ENCODE measurements at regions not wholly inside any gene's neighbourhood (a gene's known extent, or its start where the extent isn't known, plus 50 kb on each side); places are given as distances from the start of the nearest gene placed in this dataset.

DNA sequence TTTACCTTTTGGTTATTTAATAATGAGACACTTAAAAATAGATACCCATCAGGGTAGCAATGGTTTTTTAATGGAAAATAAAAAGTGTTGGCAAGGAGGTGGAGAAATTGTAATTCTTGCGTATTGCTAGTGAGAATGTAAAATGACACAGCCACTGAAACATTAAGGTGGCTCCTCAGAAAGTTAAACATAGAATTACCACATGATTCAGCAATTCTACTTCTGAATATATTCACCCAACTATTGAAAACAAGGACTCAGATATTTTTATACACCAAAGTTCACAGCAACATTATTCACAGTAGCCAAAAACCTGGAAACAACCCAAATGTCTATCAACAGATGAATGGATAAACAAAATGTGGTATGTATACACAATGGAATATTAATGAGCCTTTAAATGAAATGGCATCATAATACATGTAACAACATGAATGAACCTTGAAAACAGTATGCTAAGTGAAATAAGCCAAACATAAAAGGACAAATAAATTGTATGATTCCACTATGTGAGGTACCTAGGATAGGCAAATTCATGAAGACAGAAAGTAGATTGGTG lies 163.5 kb downstream of the IMPG2 start:
- in situ Hi-C loops (cut with MboI) (no loop called here), intact Hi-C loops (cut with micrococcal nuclease; ENCODE audit: unreplicated experiment) (no loop called here)
- H3K4me1 ChIP-seq (ENCODE audit: control insufficient read depth, insufficient read depth, low read length) = no peaks in the 10 kb centered on the region
- no peaks in the 10 kb centered on the region for H3K36me3 ChIP-seq (ENCODE audit: control insufficient read depth in 2 of 2, insufficient read depth in 2 of 2, low read length in 1 of 2)
- FAIRE-seq (peak; percentile 44), ATAC-seq (no peak), DNase-seq (ENCODE audit: low read depth, low spot score) (no peak)
- ChIA-PET CTCF (no interaction called here), SMC1A (ENCODE audit: uncharacterized antibody, unreplicated experiment) (no interaction called here), RAD21 (ENCODE audit: unreplicated experiment) (no interaction called here), POLR2A (no interaction called here)
- H4K20me1 ChIP-seq (ENCODE audit: control insufficient read depth, insufficient read depth) = no peaks in the 10 kb centered on the region
- no peak overlapping the region for H3K9ac ChIP-seq (ENCODE audit: control insufficient read depth, insufficient read depth, low read length)
- no peak overlapping the region for H3K4me2 ChIP-seq (ENCODE audit: control insufficient read depth, insufficient read depth)
- H3K27ac ChIP-seq (ENCODE audit: control insufficient read depth, insufficient read depth) = no peak overlapping the region
- BruUV-seq (replicated peaks) = no TSS peak
- no peaks in the 10 kb centered on the region for H3K79me2 ChIP-seq (ENCODE audit: control insufficient read depth, insufficient read depth, low read length)
- TF ChIP-seq NFIC (IDR thresholded peaks at IDR 0.05; ENCODE audit: low read depth, low read length) = no peak
- no peak for TF ChIP-seq ETV6 (conservative IDR thresholded peaks at IDR 0.05 in 1 of 2, IDR thresholded peaks at IDR 0.05 in 1 of 2; ENCODE audit: borderline replicate concordance in 1 of 2, low read depth in 1 of 2)
- no peak for TF ChIP-seq NFYB (IDR thresholded peaks at IDR 0.05; ENCODE audit: insufficient read depth, low read depth, low read length)
- no peak for TF ChIP-seq CBX3 (IDR thresholded peaks at IDR 0.05; ENCODE audit: borderline replicate concordance, low read depth)
- no peak for TF ChIP-seq SMARCA5 (IDR thresholded peaks at IDR 0.05)
- TF ChIP-seq EZH2 (IDR thresholded peaks at IDR 0.05; ENCODE audit: borderline replicate concordance, control insufficient read depth, low read depth, low read length) = no peak
- no peak for TF ChIP-seq KLF5 (IDR thresholded peaks at IDR 0.05; ENCODE audit: partially characterized antibody)
- TF ChIP-seq, protein P1, sequence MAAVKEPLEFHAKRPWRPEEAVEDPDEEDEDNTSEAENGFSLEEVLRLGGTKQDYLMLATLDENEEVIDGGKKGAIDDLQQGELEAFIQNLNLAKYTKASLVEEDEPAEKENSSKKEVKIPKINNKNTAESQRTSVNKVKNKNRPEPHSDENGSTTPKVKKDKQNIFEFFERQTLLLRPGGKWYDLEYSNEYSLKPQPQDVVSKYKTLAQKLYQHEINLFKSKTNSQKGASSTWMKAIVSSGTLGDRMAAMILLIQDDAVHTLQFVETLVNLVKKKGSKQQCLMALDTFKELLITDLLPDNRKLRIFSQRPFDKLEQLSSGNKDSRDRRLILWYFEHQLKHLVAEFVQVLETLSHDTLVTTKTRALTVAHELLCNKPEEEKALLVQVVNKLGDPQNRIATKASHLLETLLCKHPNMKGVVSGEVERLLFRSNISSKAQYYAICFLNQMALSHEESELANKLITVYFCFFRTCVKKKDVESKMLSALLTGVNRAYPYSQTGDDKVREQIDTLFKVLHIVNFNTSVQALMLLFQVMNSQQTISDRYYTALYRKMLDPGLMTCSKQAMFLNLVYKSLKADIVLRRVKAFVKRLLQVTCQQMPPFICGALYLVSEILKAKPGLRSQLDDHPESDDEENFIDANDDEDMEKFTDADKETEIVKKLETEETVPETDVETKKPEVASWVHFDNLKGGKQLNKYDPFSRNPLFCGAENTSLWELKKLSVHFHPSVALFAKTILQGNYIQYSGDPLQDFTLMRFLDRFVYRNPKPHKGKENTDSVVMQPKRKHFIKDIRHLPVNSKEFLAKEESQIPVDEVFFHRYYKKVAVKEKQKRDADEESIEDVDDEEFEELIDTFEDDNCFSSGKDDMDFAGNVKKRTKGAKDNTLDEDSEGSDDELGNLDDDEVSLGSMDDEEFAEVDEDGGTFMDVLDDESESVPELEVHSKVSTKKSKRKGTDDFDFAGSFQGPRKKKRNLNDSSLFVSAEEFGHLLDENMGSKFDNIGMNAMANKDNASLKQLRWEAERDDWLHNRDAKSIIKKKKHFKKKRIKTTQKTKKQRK (IDR thresholded peaks at IDR 0.05; ENCODE audit: low read depth, low read length) = no peak
- TF ChIP-seq SUPT20H (IDR thresholded peaks at IDR 0.05; ENCODE audit: borderline replicate concordance, control insufficient read depth, low read depth, low read length) = no peak
- no peak for TF ChIP-seq TCF7 (IDR thresholded peaks at IDR 0.05; ENCODE audit: borderline replicate concordance)
- no peak for TF ChIP-seq EGR1 (IDR thresholded peaks at IDR 0.05; ENCODE audit: borderline replicate concordance in 1 of 2, low read depth in 2 of 2, low read length in 2 of 2)
- no peak for TF ChIP-seq SMC3 (IDR thresholded peaks at IDR 0.05; ENCODE audit: borderline replicate concordance, low read length)
- no peak overlapping the region for H3K4me3 ChIP-seq
- H2AFZ ChIP-seq (ENCODE audit: control insufficient read depth, low read depth, low read length) = no peak overlapping the region
- no peaks in the 10 kb centered on the region for H3K27me3 ChIP-seq (replicated peaks in 1 of 2; ENCODE audit: control insufficient read depth in 2 of 2, insufficient read depth in 2 of 2, low read length in 1 of 2)
- 62% methylated on average over 1 of the region's 1 CpG for WGBS (ENCODE audit: insufficient coverage, insufficient replicate concordance, low lambda C conversion rate, missing lambda C conversion rate)
- H3K9me3 ChIP-seq (replicated peaks; ENCODE audit: control insufficient read depth, insufficient read depth, low read length) = no peaks in the 10 kb centered on the region

All from GM12878 (cell line).